Transverse colon (tissue), 4 donors: ENCODE measurements at regions not wholly inside any gene's neighbourhood (a gene's known extent, or its start where the extent isn't known, plus 50 kb on each side); places are given as distances from the start of the nearest gene placed in this dataset.

Experiments
- DNase-seq: peaks from one replicate; pipeline ENCODE4 v3.0.0-alpha.2; 2019
- H3K27ac ChIP-seq, 4 donors: fragments of 200-600 bp; sonication (generic); 2 replicates each; pipeline ENCODE4 v1.5.1; 2016 to 2018; ENCODE audit warnings: inconsistent platforms in 4 of 4
- H3K27me3 ChIP-seq: fragments of 200-600 bp; sonication (generic); 2 replicates; pipeline ENCODE4 v1.5.1; 2017; ENCODE audit warnings: inconsistent platforms
- H3K36me3 ChIP-seq, 4 donors: fragments of 200-600 bp; sonication (generic); 2 replicates each; pipeline ENCODE4 v1.5.1; 2017 to 2019; ENCODE audit warnings: inconsistent platforms in 4 of 4
- H3K4me1 ChIP-seq, 4 donors: fragments of 200-600 bp; sonication (generic); 2 replicates each; pipeline ENCODE4 v1.5.1; 2017 to 2020; ENCODE audit warnings: inconsistent platforms in 4 of 4
- H3K4me3 ChIP-seq, 4 donors: fragments of 200-600 bp; sonication (generic); 1 replicate in 1 of 4; 2 replicates in 3 of 4; pipeline versions ENCODE4 v1.5.1 to v1.6.1; 2017 to 2019; ENCODE audit warnings: inconsistent platforms in 4 of 4
- H3K9me3 ChIP-seq, 2 donors: fragments of 200-600 bp; sonication (generic); 2 replicates each; pipeline ENCODE4 v1.5.1; 2017 to 2019; ENCODE audit warnings: inconsistent platforms in 2 of 2
- CTCF ChIP-seq, 5 experiments: fragments of 200-600 bp in 3 of 5; fragments of 450-650 bp in 2 of 5; sonication (generic) in 3 of 5; IDR thresholded peaks; 1 replicate in 2 of 5; 2 replicates in 3 of 5; pipeline ENCODE4 v1.5.1; 2016 to 2017; ENCODE audit warnings: antibody characterized with exemption in 5 of 5, inconsistent platforms in 3 of 5, mild to moderate bottlenecking in 2 of 5, moderate library complexity in 1 of 5
- EP300 ChIP-seq: sonication (generic); formaldehyde crosslinking; IDR thresholded peaks from one replicate; pipeline ENCODE4 v1.6.1; 2017; ENCODE audit warnings: antibody characterized with exemption, low read depth
- POLR2A ChIP-seq: fragments of 450-650 bp; IDR thresholded peaks from one replicate; pipeline ENCODE4 v1.6.1; 2016; ENCODE audit warnings: antibody characterized with exemption, mild to moderate bottlenecking, moderate library complexity
- POLR2AphosphoS5 ChIP-seq, 3 donors: sonication (generic); formaldehyde crosslinking; IDR thresholded peaks; one replicate each; pipeline ENCODE4 v1.6.1; 2016; ENCODE audit warnings: antibody characterized with exemption in 3 of 3
- WGBS, 2 donors: methylation state at CpG; one replicate each; pipeline ENCODE4 v1.1.5; 2018; ENCODE audit warnings: low coverage in 1 of 2; 5-methylcytosine and 5-hydroxymethylcytosine counted together
- in situ Hi-C, 4 donors: fragments of 200-750 bp; cut with MboI; loops; one replicate each; pipeline versions ENCODE4 v1.15.0 to v1.15.1; 2017; ENCODE audit warnings: low sequenced_read_pairs in 3 of 4, low pct_ligation_motif_present in 1 of 4, low pct_unique_long_range_greater_than_20kb in 1 of 4
- intact Hi-C: fragments of 100-400 bp; cut with DNase I; formaldehyde crosslinking; loops from one replicate; pipeline ENCODE4 v1.15.1; 2023; ENCODE audit warnings: low total_unique reads

DNA sequence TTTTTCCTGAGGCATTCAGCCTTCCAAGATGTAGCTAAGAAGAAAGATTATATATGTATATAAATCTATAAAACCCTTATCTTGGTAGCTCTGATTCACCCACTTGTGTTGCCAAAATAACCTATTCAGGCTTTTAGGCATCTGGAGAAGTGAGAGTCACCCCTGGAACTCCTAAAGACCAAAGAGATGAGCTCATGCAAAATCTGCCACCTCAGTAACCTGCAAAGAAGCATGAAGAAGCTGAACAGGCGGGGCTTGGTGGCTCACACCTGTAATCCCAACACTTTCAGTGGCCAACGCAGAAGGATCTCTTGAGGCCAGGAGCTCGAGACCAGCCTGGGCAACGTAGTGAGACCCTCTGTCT, 393.7 kb downstream of the FOXO1 start:
- DNase-seq: no peak
- no peaks in the 10 kb centered on the region for H3K36me3 ChIP-seq
- 77 to 84% methylated on average over 4 of the region's 4 CpGs for WGBS, 2 donors
- intact Hi-C loops (no loop called here), in situ Hi-C loops (no loop called here)
- H3K27me3 ChIP-seq: no peaks in the 10 kb centered on the region
- H3K4me1 ChIP-seq: peaks cover 0 to 19% (median 4%) of the 10 kb centered on the region in 4 donors
- TF ChIP-seq EP300 (no peak), CTCF (IDR thresholded peaks at IDR 0.05) (no peak), POLR2A (no peak), POLR2AphosphoS5 (IDR thresholded peaks at IDR 0.05) (no peak)
- no peak overlapping the region for H3K4me3 ChIP-seq
- no peaks in the 10 kb centered on the region for H3K9me3 ChIP-seq
- H3K27ac ChIP-seq: peak overlapping the region in 3 of 4 donors; percentile 53 to 72 (median 57)

GRCh38 chr13:40273253-40274025, 393.0 kb downstream of the FOXO1 start:
- in situ Hi-C loops: no loop called here
- no peak overlapping the region for H3K27ac ChIP-seq
- no peaks in the 10 kb centered on the region for H3K9me3 ChIP-seq
- intact Hi-C loops: no loop called here
- no peak overlapping the region for H3K4me3 ChIP-seq
- H3K4me1 ChIP-seq: peaks cover 0 to 19% (median 4%) of the 10 kb centered on the region in 4 donors
- no peaks in the 10 kb centered on the region for H3K27me3 ChIP-seq
- no peaks in the 10 kb centered on the region for H3K36me3 ChIP-seq
- DNase-seq: no peak
- 90 to 96% methylated on average over 4 to 11 of the region's 11 CpGs for WGBS, 2 donors
- TF ChIP-seq POLR2AphosphoS5 (IDR thresholded peaks at IDR 0.05) (no peak), CTCF (IDR thresholded peaks at IDR 0.05) (no peak), POLR2A (no peak), EP300 (no peak)

DNA sequence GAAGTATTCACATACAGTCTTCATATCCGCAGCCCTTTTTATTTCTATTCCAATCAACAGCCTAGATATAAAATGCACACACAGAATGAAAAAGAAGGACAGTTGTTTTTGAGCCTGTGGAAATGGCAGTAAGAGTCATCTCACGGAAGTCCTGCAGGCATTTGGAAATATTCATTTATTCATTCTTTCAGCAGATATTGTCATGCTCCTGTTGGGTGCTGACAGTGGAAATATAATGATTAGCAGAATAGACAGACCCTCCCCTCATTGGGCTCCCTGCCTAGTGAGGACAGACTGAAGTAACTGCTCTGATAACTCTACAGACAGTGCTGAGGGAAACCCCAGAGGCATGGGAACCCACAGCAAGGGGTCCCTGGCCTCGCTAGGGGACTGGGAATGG, 392.3 kb downstream of the FOXO1 start:
- intact Hi-C loops: no loop called here
- TF ChIP-seq EP300 (no peak), CTCF (IDR thresholded peaks at IDR 0.05) (no peak), POLR2AphosphoS5 (IDR thresholded peaks at IDR 0.05) (no peak), POLR2A (no peak)
- no peak for DNase-seq
- no peaks in the 10 kb centered on the region for H3K36me3 ChIP-seq
- no peaks in the 10 kb centered on the region for H3K9me3 ChIP-seq
- no peak overlapping the region for H3K4me3 ChIP-seq
- in situ Hi-C loops: no loop called here
- 89 to 97% methylated on average over 3 of the region's 3 CpGs for WGBS, 2 donors
- H3K27me3 ChIP-seq: no peaks in the 10 kb centered on the region
- peaks cover 0 to 19% (median 4%) of the 10 kb centered on the region in 4 donors for H3K4me1 ChIP-seq
- H3K27ac ChIP-seq: no peak overlapping the region

- Histone ChIP-seq H3K36me3 (no peaks in the 10 kb centered on the region), H3K4me3 (no peak overlapping the region), H3K4me1 (peaks cover 0 to 19% (median 4%) of the 10 kb centered on the region in 4 donors), H3K9me3 (no peaks in the 10 kb centered on the region), H3K27ac (no peak overlapping the region), H3K27me3 (no peaks in the 10 kb centered on the region)
- intact Hi-C loops (no loop called here), in situ Hi-C loops (no loop called here)
- WGBS, 2 donors: 87% methylated on average over 4 of the region's 4 CpGs; no CpG with 5 or more reads in 1 of the 2 donors
- DNase-seq: no peak
- no peak for TF ChIP-seq POLR2AphosphoS5 (IDR thresholded peaks at IDR 0.05)
- TF ChIP-seq CTCF (IDR thresholded peaks at IDR 0.05): no peak
- no peak for TF ChIP-seq POLR2A
These were observed 391.3 kb downstream of the FOXO1 start for GRCh38 chr13:40275155-40275554.
